ENCODE measurements at regions not wholly inside any gene's neighbourhood (a gene's known extent, or its start where the extent isn't known, plus 50 kb on each side); places are given as distances from the start of the nearest gene placed in this dataset.

DNA sequence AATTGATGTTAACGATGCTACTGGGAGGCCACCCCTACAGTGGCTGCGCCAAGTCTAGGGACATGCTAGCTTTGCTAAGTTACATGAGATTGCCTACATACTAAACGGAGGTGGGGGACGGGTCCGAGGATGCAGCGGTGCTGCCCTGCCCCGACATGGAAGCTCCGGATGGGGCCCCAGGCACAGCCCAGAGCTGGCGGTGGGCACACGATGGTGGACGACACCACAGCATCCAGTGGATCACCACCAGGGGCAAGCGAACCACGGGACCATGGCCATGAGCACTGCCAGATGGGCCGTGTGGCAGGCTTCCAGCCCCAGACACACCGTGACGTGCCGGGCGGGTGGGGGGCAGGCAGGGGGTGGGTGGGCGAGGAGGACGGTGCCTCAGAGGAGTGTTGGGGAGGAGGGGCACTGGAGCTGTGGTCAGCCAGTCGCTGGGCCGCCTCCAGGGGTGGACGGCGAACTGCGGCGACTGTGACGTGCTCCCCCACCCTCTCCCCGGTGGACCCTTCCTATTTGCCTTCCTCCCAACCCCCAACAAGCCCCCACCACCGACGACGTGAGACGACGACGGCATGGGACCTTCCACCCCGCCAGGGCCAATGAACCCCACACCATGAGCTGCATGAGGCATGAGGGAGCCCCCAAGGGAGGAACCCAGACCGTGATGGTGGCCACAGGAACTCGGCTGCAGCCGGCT, 90.6 kb upstream of the ANKRD30BL start:
- TF ChIP-seq POLR2A (IDR thresholded peaks at IDR 0.05) = no peak
- TF ChIP-seq, protein P1, sequence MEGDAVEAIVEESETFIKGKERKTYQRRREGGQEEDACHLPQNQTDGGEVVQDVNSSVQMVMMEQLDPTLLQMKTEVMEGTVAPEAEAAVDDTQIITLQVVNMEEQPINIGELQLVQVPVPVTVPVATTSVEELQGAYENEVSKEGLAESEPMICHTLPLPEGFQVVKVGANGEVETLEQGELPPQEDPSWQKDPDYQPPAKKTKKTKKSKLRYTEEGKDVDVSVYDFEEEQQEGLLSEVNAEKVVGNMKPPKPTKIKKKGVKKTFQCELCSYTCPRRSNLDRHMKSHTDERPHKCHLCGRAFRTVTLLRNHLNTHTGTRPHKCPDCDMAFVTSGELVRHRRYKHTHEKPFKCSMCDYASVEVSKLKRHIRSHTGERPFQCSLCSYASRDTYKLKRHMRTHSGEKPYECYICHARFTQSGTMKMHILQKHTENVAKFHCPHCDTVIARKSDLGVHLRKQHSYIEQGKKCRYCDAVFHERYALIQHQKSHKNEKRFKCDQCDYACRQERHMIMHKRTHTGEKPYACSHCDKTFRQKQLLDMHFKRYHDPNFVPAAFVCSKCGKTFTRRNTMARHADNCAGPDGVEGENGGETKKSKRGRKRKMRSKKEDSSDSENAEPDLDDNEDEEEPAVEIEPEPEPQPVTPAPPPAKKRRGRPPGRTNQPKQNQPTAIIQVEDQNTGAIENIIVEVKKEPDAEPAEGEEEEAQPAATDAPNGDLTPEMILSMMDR (IDR thresholded peaks at IDR 0.05) = no peak
- TF ChIP-seq POLR2AphosphoS5 (IDR thresholded peaks at IDR 0.05; ENCODE audit: insufficient read depth in 1 of 2, low read depth in 1 of 2) = no peak

Data from vagina (tissue), 2 donors.